CD1c-positive myeloid dendritic cell (primary cell): ENCODE measurements at regions not wholly inside any gene's neighbourhood (a gene's known extent, or its start where the extent isn't known, plus 50 kb on each side); places are given as distances from the start of the nearest gene placed in this dataset.

Experiments used
- DNase-seq: peaks from one replicate; pipeline ENCODE4 v3.0.0-alpha.2; 2016; ENCODE audit errors: extremely low spot score

DNA sequence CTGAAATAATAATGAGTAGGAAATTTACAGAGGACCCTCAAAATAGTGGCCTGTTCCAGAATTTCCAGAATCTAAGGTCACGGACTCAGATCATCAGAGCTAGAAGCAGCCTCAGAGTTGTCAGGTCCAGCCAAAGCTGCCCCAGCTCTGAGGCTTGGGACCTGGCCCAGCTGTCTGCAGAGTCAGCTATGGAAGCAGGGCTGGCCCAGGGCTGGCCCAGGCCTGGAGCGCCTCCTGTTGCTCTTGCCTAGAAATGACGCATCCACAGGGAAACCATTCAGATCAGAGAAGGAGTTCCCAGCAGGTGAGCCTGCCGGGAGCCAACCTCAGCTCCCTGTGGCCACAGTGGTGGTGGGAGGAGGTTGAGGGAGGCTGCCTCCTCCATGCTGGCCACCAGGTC, 106.7 kb upstream of the ARL4C start:
- DNase-seq: no peak

DNA sequence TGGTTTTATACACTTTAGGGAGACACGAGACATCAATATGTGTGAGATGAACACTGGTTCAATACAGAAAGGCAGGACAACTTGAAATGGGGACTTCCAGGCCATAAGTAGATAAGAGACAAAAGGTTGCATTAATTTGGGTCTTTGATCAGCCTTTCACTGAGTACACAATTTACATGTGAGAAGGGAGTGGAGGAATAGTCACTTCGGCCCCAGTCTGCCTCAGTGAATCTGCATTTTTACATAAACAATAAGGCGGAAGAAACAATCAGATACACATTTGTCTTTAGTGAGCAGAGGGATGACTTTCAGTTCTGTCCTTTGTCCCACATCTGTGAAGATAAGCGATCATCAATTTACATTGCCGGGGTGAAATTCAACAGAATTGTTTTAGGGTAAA, 104.3 kb upstream of the ARL4C start:
- no peak for DNase-seq

DNA sequence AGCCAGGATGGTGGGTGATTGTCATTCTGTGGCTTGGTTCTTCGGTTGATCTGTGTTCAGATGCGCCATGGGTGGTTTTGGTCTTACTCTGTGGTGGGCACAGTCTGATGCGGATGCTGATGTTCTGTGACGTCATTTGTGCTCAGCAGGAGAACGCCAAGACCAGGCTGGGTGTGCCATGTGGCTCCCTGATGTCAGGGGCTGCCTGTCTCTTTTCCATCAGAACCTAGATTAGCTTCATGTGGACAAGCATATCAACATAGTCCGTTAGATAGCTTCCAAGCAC, 100.6 kb upstream of the ARL4C start:
- DNase-seq: no peak

DNA sequence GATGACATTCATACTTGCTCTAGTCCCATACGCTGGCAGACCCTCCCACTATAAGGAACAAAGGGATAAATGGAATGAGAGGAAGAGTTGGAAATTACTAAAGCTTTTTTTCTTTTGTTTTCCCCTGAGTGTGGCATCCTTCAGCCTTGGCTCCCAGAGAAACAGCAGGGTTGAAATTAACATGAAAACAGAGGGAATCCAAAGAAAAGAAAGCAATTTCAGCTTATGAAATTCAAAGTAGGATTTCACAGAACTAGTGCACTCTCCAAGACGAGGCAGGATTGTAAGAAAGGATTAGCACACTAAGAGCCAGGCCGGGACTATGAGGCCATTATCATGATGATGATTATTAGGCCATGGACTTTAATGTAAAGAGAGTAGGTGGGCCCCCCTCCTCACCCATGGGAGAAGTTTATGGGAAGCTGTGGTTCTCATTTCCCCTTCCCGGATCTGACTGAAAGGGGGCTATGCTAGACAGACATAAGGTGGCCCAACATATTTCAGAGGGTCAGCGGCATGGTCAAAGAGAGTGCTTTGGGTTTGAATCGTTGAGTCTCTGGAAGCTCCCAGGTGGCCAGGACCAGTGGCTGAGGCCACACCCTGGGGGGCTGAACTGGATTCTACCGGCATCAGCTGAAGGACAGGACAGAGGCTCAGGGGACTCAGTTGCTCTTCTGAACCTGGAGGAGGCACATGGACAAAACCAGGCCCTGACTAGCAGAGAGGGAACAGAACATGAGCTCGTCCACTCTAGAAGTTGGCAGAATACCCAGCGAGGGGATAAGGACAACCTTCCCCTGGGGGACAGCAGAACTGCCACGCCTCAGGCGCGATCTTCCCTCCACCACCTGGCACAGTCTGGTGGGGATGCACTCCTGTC, 100.1 kb upstream of the ARL4C start:
- no peak for DNase-seq

DNA sequence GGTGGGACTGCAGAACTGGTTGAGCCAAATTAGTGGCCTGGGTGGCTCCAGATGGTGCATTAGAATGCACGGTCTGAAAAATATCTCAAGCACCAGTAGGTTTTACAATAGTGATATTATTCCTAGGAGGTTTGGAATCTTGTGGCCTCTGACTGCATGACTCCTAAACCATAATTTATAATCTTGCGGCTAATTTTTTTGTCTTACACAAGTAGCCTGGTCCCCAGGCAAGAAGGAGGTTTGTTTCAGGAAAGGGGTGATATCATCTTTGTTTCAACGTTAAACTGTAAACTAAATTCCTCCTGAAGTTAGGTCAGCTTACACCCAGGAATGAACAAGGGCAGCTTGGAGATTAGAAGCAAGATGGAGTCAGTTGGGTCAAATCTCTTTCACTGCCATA, 98.9 kb upstream of the ARL4C start:
- DNase-seq: no peak

DNA sequence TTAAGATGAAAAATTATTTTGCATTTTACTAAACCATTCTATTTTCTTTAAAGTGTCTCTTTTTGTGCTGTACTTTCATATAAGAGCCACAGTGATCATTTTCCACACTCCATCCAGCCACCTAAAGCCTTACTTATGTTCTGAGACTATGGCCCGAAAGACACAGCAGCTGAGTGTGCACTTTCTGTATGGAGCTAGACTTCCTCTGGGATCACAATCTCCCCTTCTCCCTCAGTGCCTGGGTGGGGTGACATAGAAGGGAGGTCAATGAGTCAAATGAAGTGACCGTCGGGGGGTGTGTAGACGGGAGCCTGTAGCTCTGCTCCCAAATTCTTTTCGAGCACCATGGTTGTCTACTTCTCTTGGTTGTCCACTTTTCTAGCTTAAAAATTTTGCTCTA, 97.8 kb upstream of the ARL4C start:
- DNase-seq: no peak

DNA sequence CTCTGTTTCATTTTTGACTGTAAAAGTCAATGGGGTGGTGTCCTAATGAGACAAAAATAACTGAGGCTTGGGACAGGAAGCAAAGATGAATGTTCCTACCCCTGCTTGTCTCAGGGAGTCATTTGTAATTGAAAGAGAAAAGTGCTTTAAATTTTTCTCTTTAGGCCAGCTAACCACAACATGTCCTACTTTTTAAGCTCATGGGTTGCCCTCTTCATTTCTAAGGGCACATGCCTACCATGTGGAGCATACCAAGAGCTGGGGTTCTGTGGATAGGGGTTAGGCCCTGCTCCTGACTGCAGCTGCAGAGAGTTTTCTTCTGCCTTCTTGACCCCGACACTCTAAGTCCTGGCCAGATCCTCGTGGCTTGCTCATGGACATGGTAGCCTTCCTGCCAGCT, 96.8 kb upstream of the ARL4C start:
- no peak for DNase-seq

DNA sequence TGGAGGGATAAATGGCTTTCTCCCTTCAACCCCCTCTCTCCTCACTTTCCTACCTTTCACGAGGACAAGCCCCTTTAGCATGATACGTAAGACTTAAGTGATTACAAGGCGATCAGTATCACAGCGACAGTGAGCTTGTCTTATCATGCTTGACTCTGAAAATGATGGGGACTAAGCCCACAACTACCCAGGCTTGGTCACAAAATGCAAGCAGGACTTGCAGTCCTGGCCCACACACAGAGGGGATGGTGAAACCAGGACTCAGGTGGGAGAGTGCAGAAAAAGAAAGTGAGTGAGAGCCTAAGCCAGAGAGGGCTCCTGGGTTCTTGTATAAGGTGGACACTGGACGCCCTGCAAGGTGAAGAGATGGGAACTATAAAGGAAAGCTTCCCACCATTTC, 95.7 kb upstream of the ARL4C start:
- no peak for DNase-seq

DNA sequence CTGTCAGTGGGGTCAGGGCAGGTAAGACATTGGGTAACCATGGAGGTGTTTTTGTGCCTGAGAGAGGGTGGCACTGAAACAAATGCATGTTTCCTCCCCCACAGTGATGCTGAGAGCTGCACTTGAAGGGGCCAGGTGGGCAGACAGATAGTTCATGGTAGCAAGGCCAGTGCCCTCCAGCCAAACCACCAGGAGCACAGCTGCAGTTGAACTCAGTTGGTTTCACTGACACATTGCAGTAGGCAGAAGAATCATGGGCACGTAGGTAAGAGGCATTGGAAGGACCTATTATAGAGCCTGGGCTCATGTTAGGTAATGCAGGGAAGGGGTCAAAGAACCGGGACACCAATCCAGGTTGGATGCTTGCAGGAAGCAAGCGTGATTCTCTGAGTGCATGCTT, 93.2 kb upstream of the ARL4C start:
- no peak for DNase-seq

DNA sequence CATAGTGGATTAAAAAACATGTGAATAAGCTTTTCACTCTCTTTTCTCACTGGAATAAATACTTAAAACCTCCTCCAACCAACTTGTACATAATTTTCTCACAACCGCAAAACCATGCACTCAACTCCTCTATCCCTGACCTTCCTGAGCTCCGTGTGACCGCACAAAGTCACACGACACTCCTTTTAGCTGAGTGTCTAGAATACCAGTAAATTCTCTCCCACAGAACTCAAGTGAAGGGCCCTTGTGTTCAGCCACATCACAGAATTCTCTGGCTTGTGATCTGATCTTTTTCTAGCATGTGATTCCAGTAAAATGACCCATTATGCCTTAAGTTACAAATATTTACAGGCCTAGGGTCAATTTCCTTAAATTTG, 91.2 kb upstream of the ARL4C start:
- no peak for DNase-seq

DNA sequence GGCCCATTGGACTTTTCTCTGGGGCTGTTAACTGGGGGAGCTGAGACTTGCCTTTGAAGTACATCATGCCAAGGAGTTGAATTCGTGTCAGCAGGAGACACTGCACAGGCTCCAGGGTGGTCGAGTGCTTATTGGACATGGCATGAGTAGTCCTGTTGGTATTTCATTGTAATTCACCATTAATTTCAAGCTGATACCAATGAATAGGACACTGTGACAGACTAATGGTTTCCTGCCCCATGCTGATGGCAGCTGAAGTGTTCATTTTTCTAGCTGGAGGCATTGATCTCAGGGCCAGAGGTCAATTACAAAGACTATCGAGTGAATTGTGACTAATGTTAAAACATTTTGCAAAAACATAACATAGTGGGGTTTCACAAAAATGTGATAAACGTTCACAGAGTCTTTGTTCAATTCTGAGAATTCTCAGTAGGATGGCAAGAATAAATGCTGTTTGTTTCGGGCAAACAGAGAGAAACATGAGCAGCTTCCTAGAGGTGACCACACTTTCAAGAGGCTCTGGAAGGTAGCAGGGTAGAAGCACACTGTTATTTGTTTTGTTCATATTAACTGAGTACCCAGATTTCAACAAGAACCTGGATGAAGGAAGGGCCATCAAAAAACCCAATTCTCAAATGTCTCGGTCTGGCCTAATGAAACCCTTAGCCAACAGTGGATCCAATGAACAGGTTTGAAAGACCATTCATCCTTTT, 90.6 kb upstream of the ARL4C start:
- no peak for DNase-seq

DNA sequence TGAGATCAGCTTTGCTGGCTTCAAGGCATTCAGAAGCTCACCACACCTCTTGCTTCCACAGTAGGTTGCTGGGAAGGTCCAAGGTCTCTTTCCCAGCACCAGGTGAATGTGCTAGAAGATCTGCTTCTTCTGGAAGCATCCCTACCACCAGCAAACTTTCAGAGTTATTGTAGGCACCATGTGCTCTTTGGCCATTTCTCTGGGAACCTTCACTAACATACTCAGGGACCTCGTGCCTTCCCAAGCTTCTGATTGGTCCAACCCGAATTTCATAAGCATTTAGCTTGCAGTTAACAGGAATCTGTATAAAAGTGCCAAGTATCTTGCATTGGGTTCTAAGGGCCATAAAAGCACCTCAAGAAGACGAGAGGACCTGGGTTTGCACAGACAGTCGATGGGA, 86.5 kb upstream of the ARL4C start:
- DNase-seq: no peak

DNA sequence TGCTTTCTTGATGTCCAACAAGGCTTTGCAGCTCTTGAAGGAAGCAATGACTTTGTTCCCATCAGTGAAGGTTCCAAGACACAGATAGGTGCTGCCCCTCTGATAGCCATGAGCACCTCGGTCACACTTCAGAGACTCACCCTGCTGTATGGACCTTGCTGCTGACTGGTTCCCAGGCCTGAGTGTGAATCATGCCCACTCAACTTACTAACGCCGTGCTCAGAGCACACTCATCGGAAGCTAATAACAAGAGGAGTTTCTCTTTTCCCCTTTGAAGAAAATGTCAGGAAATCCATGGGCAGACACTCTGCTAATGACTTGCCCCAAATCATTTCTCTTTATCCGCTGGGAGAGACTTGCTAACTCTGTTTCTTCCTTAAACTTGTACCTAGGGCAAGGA, 83.8 kb upstream of the ARL4C start:
- no peak for DNase-seq

DNA sequence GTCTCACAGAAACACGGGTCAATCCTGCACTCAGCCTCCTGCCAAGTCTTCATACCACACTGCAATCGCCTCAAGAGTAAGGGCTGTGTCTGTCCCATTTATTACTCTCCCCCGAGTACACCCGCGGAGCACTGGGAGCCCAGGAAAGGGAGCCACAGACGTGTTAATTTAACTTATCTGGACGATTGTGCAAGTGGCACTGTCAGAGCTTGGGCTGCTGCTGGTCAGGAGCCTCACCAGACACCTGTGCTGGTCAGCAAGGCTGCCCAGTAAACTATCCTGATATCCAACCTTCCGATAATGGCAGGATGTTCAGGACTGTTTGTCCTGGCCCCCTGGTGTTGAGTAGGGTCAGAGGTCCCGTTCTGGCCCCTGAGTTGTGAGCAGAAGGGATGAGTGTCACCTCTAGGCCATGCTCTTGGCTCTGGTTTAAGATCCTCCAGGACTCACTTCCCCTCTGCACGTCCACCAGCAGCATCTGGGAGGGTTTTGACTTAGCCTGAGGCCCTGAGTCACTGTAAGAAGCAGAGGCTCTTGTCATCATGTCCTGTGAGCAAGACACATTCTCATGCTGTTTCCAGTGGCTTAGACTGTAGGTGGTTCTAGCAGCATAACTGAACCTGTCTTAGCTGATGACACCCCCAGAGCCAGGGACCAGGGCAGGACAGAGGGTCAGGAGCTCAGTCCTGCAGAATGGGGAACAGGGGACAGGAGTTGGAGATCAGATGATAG, 82.5 kb upstream of the ARL4C start:
- peak; percentile 4 for DNase-seq

DNA sequence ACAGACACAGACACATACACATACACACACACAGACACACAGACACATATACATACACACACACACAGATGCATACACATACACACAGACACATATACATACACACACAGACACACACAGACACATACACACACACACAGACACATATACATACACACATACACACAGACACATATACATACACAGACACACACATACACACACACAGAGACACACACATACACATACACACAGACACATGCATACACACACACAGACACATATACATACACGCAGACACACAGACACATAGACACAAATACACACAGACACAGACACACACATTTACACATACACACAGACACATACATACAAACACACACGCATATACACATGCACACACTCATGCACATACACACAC, 81.5 kb upstream of the ARL4C start:
- no peak for DNase-seq

DNA sequence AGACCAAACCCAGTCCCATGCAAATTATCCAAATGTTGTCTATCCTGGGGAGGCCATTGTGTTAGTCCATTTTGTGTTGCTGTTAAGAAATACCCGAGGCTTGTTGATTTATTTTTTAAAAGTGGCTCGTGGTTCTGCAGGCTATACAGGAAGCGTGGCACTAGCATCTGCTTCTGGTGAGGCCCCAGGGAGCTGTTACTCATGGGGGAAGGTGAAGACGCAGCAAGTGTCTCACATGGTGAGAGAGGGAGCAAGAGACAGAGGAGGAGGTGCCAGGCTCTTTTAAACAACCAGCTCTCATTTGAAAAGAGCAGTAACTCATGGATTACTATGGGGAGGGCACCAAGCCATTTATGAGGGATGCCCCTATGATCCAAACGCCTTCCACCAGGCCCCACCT, 80.3 kb upstream of the ARL4C start:
- DNase-seq: no peak

DNA sequence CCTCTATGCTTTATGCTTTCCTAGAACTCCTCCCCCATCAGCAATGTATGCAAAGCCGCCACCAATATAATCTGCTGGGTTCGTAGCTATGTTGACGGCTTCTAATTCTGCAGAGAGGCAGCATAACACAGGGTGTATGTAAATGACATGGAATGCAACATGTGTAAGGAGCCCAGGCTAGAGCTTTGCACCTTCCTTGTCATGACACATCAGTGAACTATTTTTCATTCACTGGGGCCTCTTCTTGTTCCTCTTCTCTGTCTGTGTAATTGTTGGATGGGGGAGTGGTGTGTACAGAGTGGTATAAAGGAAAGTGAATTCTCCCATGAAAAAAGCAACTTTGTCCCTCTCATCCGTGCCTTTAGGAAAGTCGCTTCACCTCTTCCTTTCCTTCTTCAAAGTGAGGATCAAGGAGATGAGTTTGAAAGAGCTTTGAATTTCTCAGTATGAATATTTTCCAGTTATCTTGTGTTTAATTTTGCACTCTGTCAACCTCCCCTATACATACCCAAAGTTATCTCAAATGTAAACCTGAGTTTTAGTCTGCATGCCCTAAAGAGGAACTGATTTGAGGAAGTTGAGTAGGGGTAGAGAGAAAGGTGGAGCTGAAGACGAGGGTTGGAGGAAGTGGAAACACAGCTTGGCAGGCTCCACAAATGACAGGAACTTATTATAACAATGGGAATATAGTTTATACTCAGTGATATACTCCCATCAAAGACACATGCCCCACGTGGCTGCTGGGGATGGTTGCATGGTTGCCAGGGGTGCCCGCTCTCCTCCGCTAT, 74.9 kb upstream of the ARL4C start:
- DNase-seq: peak; percentile 66

DNA sequence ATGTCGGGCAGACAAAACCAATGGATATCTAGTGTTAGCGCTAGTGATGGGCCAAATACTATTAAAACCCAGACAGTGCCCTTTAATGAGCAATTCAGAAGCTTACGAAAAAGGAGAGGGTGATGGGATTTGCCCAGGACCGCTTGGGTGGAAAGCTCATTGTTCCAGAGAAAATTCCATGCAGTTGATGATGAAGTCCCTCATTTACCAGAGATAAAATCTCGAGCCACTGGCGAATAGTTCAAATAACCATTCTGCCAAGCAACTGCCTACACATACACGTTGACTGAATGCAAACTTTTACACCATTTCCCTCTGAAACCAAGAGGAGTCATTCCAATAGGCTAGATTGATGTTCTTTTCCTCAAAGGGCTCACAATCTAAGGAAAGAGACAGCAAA, 73.6 kb upstream of the ARL4C start:
- no peak for DNase-seq

DNA sequence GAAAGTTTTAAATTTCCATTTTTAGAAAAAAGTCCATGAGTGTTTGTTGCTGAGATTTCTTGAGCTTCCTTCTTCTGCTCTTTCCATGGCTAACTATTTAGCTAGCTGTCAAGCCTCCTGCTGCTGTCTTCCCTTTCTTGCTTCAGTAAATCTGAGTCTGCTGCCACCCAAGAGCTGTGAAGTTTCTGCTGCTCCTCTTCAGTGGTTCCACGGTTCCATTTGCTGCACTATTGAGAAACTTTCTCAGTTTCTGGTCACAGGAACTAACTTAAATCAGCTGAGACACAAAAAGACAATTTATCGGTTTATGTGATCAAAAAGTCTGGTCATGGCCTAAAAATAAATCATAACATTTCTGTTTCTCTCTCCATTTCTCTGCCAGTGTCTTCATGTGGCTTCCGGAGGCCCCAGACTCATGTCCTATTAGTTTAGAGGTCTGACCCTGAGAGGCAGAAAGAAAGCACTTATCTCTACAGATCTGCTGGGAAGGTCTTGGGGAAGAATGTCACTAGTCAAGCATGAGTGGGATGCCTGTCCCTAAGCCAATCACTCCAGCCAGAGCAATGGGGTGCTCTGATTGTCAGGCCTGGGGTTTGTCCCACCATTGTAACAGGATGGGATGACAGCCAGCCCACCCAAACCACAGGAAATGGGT, 73.0 kb upstream of the ARL4C start:
- DNase-seq: no peak

DNA sequence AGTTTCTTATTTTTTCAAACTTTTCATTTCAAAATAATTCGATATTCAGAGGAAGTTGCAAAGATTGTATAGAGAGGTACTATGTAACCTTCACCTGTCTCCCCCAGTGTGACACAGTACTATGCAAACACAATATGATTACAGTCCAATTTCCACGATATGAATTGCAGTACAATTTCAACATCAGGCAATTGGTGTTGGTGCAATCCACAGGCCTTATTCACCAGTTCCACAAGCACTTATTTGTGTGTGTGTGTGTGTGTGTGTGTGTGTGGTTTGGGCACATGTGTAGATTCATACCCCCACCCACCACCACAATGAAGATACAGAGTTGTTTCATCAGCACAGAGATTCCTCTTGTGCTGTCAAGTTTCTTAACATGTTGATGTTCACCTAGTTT, 69.7 kb upstream of the ARL4C start:
- no peak for DNase-seq

DNA sequence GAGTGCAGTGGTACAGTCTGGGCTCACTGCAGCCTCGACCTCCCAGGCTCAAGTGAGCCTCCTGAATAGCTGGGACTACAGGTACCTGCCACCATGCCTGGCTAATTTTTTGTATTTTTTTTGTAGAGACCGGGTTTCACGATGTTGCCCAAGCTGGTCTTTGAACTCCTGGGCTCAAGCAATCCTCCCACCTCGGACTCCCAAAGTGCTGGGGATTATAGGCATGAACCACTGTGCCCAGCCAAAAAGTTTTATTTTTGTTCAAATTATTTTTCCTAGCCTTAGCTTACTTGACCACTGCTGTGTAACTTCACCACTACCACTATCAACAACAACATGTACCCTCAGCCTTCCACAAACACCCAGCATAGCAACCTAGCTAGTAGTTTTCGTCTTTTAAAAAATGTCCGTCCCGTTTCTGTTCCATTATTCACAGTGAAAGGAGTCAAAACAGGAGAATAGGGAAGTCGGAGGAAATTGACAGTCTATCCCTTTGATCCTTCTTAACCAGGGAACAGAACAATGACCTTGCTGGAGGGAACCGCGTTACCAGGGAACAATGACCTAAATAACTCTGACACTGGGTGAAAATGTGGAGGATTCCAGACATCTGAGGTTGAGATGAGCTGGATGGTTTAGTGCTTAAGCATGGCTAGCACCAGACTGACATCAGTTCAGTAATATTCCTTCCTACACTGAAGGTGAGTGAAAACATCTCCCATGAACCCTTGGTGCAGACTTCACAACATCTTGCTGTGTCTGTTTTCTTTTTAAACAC, 69.2 kb upstream of the ARL4C start:
- DNase-seq: no peak
